H9 (cell line): ENCODE measurements at regions not wholly inside any gene's neighbourhood (a gene's known extent, or its start where the extent isn't known, plus 50 kb on each side); places are given as distances from the start of the nearest gene placed in this dataset.

Experiments used
- DNase-seq: peaks from one replicate; pipeline ENCODE4 v3.0.0-alpha.2; 2017
- H2AFZ ChIP-seq: one replicate; pipeline ENCODE4 v1.6.1; 2013; ENCODE audit warnings: mild to moderate bottlenecking, low read length, control low read depth, moderate library complexity
- H2AK5ac ChIP-seq: 2 replicates; pipeline ENCODE4 v1.6.1; 2013; ENCODE audit warnings: low read length, control low read depth, mixed read lengths; ENCODE audit not compliant: insufficient read length
- H2BK120ac ChIP-seq: one replicate; pipeline ENCODE4 v1.6.1; 2013; ENCODE audit warnings: low read depth, mild to moderate bottlenecking, low read length, control low read depth, inconsistent platforms; ENCODE audit not compliant: poor library complexity, severe bottlenecking
- H2BK12ac ChIP-seq: 2 replicates; pipeline ENCODE4 v1.6.1; 2013; ENCODE audit warnings: low read length, control low read depth, mixed read lengths, low read depth; ENCODE audit not compliant: insufficient read length
- H2BK15ac ChIP-seq: 2 replicates; pipeline ENCODE4 v1.6.1; 2013; ENCODE audit warnings: low read depth, low read length, control low read depth
- H2BK20ac ChIP-seq: one replicate; pipeline ENCODE4 v1.6.1; 2013; ENCODE audit warnings: low read depth, mild to moderate bottlenecking, low read length, control low read depth, inconsistent platforms; ENCODE audit not compliant: poor library complexity, severe bottlenecking
- H2BK5ac ChIP-seq: 2 replicates; pipeline ENCODE4 v1.6.1; 2013; ENCODE audit warnings: low read length, control low read depth, mixed read lengths; ENCODE audit not compliant: insufficient read length
- H3K14ac ChIP-seq: 2 replicates; pipeline ENCODE4 v1.6.1; 2013; ENCODE audit warnings: low read length, control low read depth; ENCODE audit not compliant: insufficient read depth
- H3K18ac ChIP-seq: 2 replicates; pipeline ENCODE4 v1.6.1; 2013; ENCODE audit warnings: low read depth, mild to moderate bottlenecking, mixed read lengths, low read length, control low read depth; ENCODE audit not compliant: insufficient read length
- H3K23ac ChIP-seq: 2 replicates; pipeline ENCODE4 v1.6.1; 2013; ENCODE audit warnings: low read length, control low read depth, mixed read lengths, low read depth; ENCODE audit not compliant: insufficient read length
- H3K23me2 ChIP-seq: 2 replicates; pipeline ENCODE4 v1.6.1; 2013; ENCODE audit warnings: low read depth, mild to moderate bottlenecking, mixed read lengths, low read length, control low read depth; ENCODE audit not compliant: insufficient read length, poor library complexity, severe bottlenecking
- H3K27ac ChIP-seq: 2 replicates; pipeline ENCODE4 v1.5.1; 2013; ENCODE audit warnings: low read length, control low read depth, mixed read lengths, low read depth; ENCODE audit not compliant: insufficient read length
- H3K27me3 ChIP-seq: 2 replicates; pipeline ENCODE4 v1.6.1; 2013; ENCODE audit warnings: low read length, control low read depth, inconsistent platforms; ENCODE audit not compliant: insufficient read depth
- H3K4ac ChIP-seq: 2 replicates; pipeline ENCODE4 v1.6.1; 2013; ENCODE audit warnings: low read depth, mild to moderate bottlenecking, control low read depth, inconsistent platforms, low read length, moderate library complexity
- H3K4me1 ChIP-seq: 2 replicates; pipeline ENCODE4 v1.6.1; 2013; ENCODE audit warnings: low read length, control low read depth, inconsistent platforms; ENCODE audit not compliant: insufficient read depth
- H3K4me2 ChIP-seq: 2 replicates; pipeline ENCODE4 v1.6.1; 2013; ENCODE audit warnings: low read length, control low read depth, mixed read lengths; ENCODE audit not compliant: insufficient read length, insufficient read depth
- H3K56ac ChIP-seq: 2 replicates; pipeline ENCODE4 v1.6.1; 2013; ENCODE audit warnings: low read depth, mild to moderate bottlenecking, mixed read lengths, low read length, control low read depth; ENCODE audit not compliant: insufficient read length
- H3K79me1 ChIP-seq: 2 replicates; pipeline ENCODE4 v1.6.1; 2013; ENCODE audit warnings: low read depth, mild to moderate bottlenecking, moderate library complexity, low read length, control low read depth, inconsistent platforms; ENCODE audit not compliant: insufficient read depth, poor library complexity, severe bottlenecking
- H3K79me2 ChIP-seq: 2 replicates; pipeline ENCODE4 v1.6.1; 2013; ENCODE audit warnings: low read length, control low read depth, inconsistent platforms; ENCODE audit not compliant: insufficient read depth
- H3K9ac ChIP-seq: 2 replicates; pipeline ENCODE4 v1.6.1; 2013; ENCODE audit warnings: low read length, control low read depth, mixed read lengths; ENCODE audit not compliant: insufficient read length; ENCODE audit errors: extremely low read depth
- H3K9me3 ChIP-seq: one replicate; pipeline ENCODE4 v1.6.1; 2013; ENCODE audit warnings: low read depth, low read length, inconsistent platforms; ENCODE audit not compliant: control insufficient read depth
- H3T11ph ChIP-seq: one replicate; pipeline ENCODE4 v1.6.1; 2013; ENCODE audit warnings: mild to moderate bottlenecking, low read length, control low read depth, inconsistent platforms
- H4K20me1 ChIP-seq: one replicate; pipeline ENCODE4 v1.6.1; 2013; ENCODE audit not compliant: control insufficient read depth, insufficient read length, insufficient read depth
- H4K5ac ChIP-seq: 2 replicates; pipeline ENCODE4 v1.6.1; 2013; ENCODE audit warnings: low read depth, mild to moderate bottlenecking, mixed read lengths, low read length, control low read depth; ENCODE audit not compliant: insufficient read length
- H4K8ac ChIP-seq: replicated peaks from 2 replicates; pipeline ENCODE4 v1.6.1; 2013; ENCODE audit warnings: low read length, control low read depth, mixed read lengths, low read depth; ENCODE audit not compliant: insufficient read length
- H4K91ac ChIP-seq: 2 replicates; pipeline ENCODE4 v1.6.1; 2013; ENCODE audit warnings: low read depth, mild to moderate bottlenecking, moderate library complexity, mixed read lengths, low read length, control low read depth; ENCODE audit not compliant: insufficient read length
- H3K27ac Mint-ChIP-seq, 3 experiments: 2 replicates in 2 of 3; 3 replicates in 1 of 3; pipeline ENCODE4 v1.8.0; 2020 to 2021; ENCODE audit warnings: mixed read lengths in 3 of 3, mild to moderate bottlenecking in 1 of 3, moderate library complexity in 1 of 3
- H3K27me3 Mint-ChIP-seq: 2 replicates; pipeline ENCODE4 v1.8.0; 2021; ENCODE audit warnings: low read depth, mild to moderate bottlenecking, moderate library complexity, mixed read lengths
- H3K36me3 Mint-ChIP-seq, 3 experiments: 2 replicates in 2 of 3; 3 replicates in 1 of 3; pipeline ENCODE4 v1.8.0; 2020 to 2021; ENCODE audit warnings: low read depth in 3 of 3, mixed read lengths in 3 of 3; ENCODE audit not compliant: insufficient read depth in 1 of 3
- H3K4me1 Mint-ChIP-seq, 2 experiments: 2 replicates each; pipeline ENCODE4 v1.8.0; 2020; ENCODE audit warnings: mixed read lengths in 2 of 2
- H3K4me3 Mint-ChIP-seq, 2 experiments: 2 replicates in 1 of 2; 3 replicates in 1 of 2; pipeline ENCODE4 v1.8.0; 2020 to 2021; ENCODE audit warnings: mild to moderate bottlenecking in 2 of 2, mixed read lengths in 2 of 2, moderate library complexity in 1 of 2
- H3K9me3 Mint-ChIP-seq, 2 experiments: 2 replicates in 1 of 2; 3 replicates in 1 of 2; pipeline ENCODE4 v1.8.0; 2020; ENCODE audit warnings: mild to moderate bottlenecking in 2 of 2, mixed read lengths in 2 of 2, moderate library complexity in 1 of 2
- WGBS: extraction: QIAGEN DNeasy Blood & Tissue Kit; methylation state at CpG from one replicate; pipeline ENCODE4 v1.1.7; 2013; ENCODE audit warnings: missing lambda C conversion rate, low lambda C conversion rate, mixed read lengths; ENCODE audit not compliant: insufficient read length; ENCODE audit errors: extremely low coverage; 5-methylcytosine and 5-hydroxymethylcytosine counted together
- TF ChIP-seq, protein P1 (sequence below): fragments of 200-600 bp; sonication (generic); conservative IDR thresholded peaks from 3 replicates; pipeline ENCODE4 v1.8.0; 2021; ENCODE audit warnings: antibody characterized with exemption, mild to moderate bottlenecking

DNA sequence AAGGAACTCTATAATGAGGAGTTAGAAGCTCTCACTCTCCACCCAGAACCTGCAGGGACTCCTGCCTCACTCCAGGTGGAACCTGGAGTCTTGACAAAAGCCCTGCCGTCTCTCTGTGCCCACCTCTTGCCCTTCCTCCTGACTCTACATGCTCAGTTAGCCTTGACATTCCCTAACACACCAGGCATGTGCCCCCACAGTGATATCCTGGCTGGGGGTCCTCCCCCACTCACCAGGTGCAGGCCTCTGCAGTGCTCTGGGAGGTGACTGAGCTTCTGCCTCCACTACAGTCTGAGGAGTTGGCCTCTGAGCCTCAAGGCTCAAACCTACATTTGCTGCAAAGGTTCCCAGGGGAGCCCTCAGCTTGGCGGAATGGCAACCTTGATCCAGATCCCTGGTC is 300.7 kb downstream of the ADGRD1 start:
- Mint-ChIP-seq H3K9me3 (peaks cover 9 to 16% of the 10 kb centered on the region in 2 experiments; a peak in 3 of 5 replicates), H3K27me3 (peaks cover 16% of the 10 kb centered on the region), H3K27ac (no peak overlapping the region; a peak in 1 of 7 replicates), H3K4me3 (no peak overlapping the region), H3K4me1 (peaks cover 0 to 3% of the 10 kb centered on the region in 2 experiments; a peak in 1 of 4 replicates), H3K36me3 (no peaks in the 10 kb centered on the region; a peak in 3 of 7 replicates)
- Histone ChIP-seq H2BK15ac (no peak overlapping the region), H3K79me2 (no peaks in the 10 kb centered on the region), H2BK20ac (no peak overlapping the region), H4K5ac (no peak overlapping the region), H3K79me1 (no peaks in the 10 kb centered on the region), H3T11ph (no peak overlapping the region), H2BK12ac (no peak overlapping the region), H3K56ac (no peak overlapping the region), H3K27me3 (no peaks in the 10 kb centered on the region), H4K8ac (no peak overlapping the region), H2AFZ (no peak overlapping the region), H2BK120ac (no peak overlapping the region), H3K9me3 (no peaks in the 10 kb centered on the region), H4K20me1 (no peaks in the 10 kb centered on the region), H3K4me1 (no peaks in the 10 kb centered on the region), H3K23ac (no peak overlapping the region), H3K9ac (no peak overlapping the region), H2BK5ac (no peak overlapping the region), H3K23me2 (no peaks in the 10 kb centered on the region), H3K27ac (no peak overlapping the region), H2AK5ac (no peak overlapping the region), H4K91ac (no peak overlapping the region), H3K4ac (no peak overlapping the region), H3K18ac (no peak overlapping the region), H3K14ac (no peak overlapping the region), H3K4me2 (no peak overlapping the region)
- no CpG with 5 or more reads among the region's 2 CpGs for WGBS
- TF ChIP-seq, protein P1, sequence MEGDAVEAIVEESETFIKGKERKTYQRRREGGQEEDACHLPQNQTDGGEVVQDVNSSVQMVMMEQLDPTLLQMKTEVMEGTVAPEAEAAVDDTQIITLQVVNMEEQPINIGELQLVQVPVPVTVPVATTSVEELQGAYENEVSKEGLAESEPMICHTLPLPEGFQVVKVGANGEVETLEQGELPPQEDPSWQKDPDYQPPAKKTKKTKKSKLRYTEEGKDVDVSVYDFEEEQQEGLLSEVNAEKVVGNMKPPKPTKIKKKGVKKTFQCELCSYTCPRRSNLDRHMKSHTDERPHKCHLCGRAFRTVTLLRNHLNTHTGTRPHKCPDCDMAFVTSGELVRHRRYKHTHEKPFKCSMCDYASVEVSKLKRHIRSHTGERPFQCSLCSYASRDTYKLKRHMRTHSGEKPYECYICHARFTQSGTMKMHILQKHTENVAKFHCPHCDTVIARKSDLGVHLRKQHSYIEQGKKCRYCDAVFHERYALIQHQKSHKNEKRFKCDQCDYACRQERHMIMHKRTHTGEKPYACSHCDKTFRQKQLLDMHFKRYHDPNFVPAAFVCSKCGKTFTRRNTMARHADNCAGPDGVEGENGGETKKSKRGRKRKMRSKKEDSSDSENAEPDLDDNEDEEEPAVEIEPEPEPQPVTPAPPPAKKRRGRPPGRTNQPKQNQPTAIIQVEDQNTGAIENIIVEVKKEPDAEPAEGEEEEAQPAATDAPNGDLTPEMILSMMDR, result no peak
- no peak for DNase-seq
